Fibroblast of gingiva (primary cell): ENCODE measurements at regions not wholly inside any gene's neighbourhood (a gene's known extent, or its start where the extent isn't known, plus 50 kb on each side); places are given as distances from the start of the nearest gene placed in this dataset.

Source experiments
- DNase-seq: peaks from one replicate; pipeline ENCODE4 v3.0.0-alpha.2; 2011; ENCODE audit warnings: low read depth

DNA sequence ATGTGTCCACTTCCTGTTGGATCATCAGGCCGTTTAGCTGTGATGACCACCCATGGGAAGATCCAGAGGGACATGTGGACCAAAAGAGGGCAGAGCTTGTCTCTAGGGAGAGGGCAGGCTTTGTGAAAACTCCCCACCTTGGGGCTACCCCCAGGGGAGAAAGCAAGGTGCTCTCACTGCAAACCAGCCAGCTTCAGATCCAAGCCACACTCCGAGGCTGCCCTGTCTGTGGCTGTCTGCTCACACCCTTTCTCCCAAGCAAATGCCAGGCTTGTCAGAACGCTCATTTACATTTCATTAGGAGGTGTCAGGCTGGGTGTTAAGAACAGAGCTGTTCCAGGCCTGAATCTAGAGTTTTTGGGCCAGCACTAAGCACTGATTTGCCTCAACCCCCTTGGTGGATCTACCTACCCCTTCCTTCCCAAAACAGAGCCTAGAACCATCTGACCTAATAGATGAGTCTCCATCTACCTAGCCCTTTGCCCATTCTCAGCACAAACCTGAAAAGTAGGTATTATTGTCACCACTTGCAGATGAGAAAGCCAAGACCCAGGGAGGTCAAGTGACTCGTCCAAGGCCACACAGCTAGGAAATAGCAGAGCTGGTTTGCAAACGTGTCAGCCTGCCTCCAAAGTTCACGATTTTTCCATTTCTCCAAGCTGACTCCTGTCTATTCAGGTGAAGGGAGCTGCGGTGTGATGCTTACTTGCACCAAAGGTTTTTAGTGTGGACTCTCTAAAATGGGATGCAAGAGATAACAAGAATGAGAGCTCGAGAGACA is 130.9 kb downstream of the EMX2 start:
- no peak for DNase-seq

DNA sequence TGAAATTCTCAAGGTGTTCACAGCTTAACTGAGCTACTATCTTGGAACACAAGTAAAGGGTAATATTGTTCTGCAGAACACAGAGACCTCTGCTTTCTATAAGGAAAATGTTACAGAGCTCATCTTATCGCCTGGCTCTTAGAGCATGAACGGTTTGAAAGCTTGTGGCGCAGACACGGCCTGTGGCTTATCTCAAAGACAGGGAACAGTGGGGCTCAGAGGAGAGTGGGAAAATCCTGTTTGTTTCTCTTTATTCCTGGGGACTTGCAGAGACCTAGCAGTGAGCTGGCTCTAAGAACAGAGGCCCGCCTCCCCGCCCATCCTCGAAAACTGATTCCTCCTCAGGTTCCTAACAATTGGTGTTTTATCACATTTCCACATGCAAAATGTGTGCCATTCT is 131.7 kb downstream of the EMX2 start:
- DNase-seq, result no peak

DNA sequence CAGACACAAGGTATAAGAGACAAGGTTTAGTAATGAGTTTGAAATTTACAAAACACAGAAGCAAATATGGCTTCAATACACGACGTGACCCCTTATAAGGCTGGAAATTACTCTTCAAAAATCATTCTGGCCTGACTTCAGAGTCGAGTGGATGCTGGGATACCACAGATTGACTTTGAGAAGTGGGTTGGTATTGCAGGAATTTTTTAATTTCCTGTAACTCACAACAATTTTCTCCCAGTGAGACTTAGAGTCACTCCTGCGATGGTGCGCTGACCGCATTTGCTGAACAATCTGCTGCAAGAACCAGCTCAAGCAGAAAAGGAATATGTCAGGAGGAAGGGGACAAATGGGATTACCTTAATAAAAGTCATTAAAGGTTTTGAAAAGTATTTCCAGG is 132.1 kb downstream of the EMX2 start:
- no peak for DNase-seq

DNA sequence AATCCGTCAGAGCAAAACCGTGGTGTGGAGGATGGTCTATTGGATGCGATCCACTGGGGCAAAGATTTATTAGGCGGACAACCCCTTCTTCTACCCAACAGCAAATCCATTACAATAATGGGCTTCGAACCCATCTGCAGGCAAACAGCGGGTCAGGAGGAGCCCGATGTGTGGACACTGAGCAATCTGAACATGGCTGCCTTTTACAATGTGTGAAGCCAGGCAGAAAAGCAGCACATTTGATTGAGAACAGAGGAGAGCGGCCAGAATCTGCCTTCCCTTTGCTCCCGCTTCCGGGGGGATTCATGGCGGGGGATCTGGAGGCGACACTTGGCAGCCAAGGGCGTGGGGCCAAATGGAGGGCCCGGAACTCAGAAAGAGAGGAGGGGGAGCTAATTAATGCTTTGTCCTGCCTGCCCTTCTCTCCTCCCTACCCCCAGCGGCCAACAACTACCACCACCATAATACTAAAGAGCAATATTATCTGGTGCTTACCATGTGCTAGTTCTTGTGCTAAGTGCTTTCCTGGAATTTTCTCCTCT is 133.0 kb downstream of the EMX2 start:
- DNase-seq, result no peak

DNA sequence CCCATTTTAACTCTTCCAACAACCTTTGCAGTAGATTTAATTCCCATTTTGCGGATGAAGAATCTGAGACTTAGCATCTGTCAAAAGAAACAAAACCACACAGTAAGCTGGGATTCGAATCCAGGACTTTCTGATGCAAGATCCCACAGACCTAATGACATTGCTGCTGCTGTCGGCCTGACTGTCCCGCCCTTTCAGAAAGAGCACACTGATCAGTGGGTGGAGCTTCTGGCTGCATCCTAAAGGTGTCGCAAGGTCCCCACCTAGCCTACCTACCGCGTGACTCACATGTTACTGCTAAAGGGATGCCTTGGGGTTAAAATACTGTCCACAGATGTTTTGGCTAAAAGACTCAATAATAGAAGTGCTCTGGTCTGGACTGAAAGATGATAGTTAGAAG is 134.7 kb downstream of the EMX2 start:
- DNase-seq, result no peak

DNA sequence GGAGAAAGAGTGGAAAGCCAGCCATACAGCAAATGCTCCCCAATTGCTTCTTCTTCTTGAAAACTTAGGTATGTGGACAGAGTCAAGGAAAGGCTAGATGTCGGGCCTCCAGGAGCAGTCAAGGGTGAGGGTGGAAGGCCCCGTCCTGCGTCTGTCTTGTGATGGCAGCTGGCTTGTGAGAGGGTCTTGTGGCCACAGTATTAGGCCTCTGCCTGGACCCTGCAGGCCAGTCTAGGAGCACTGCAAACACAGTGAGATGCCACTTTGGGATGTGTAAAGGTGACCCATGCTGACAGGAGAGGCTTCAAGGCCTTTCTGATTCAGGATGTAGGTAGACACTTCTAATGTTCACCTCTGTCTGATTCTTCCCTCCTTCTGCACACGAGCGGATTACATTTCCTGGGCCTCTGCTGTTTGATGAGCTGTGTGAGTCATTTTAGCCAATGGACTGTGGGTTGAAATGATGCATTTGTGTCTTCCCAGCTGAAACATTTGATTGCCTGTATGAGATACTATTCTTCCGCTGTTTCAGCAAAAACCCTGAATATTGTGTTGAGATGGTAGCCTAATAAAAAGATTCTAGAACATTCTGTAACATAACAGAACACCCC is 135.4 kb downstream of the EMX2 start:
- DNase-seq, result no peak

DNA sequence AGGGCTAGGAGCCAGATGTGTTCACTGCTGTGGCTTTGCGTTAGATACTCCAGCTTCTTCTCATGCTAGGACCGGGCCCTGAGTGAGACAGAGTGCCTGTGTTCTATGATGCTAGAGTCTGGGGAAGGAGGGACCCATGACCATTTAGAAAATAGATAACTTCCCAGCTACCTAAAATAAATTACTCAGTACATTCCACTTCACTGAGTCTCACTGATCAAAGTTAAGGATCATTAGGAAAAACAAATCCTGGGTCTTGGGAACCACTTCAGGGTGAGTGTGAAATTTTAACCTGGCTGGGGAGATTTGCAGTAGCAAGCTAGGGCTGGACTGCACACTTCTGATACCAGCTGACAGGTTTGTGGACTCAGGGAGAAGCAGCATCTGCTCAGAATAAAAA is 138.1 kb downstream of the EMX2 start:
- DNase-seq, result no peak

DNA sequence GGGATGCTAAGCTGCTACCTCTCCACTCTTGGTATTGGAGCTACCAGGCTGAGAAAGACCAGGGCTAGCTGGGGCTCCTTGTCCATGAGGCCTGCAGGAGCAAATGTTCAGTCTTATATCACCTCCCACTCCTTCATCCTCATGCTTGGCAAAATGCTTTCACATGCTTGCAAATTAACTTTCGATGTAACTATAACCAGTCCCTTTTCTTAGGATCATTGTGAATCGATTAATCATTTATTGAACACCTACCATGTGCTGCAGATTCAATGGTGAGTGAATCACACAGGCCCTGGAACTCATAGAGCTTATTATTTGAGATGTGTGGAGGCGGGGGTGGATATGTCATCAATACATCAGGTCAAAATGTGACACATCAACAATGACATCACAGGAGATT is 138.6 kb downstream of the EMX2 start:
- no peak for DNase-seq

DNA sequence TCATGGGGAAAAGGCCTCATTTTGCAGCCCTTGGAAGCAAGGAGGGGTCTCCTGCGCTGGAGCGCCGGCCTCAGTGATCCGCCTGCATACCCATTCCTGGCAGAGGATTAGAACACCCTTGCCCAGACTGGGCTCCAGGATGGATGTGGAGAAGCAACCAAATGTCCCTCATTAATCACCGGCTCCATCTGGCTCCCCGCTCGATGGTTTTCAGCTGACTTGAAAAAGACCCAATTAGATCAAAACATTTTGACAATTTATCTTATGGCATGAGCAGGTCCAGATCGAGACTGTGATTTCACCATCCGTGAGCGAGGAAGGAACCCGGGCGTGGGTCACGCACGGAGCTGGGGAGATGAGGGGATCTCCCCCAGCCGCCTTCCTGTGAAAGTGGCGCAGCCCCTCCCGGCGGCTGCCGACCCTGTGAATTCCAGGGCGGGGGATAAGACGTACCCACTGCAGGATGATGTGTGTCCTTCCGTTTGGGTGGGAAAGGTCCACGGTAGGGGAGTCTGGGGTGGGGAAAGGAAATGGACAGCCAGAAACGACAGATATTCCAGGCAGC is 141.6 kb downstream of the EMX2 start:
- DNase-seq, result no peak

DNA sequence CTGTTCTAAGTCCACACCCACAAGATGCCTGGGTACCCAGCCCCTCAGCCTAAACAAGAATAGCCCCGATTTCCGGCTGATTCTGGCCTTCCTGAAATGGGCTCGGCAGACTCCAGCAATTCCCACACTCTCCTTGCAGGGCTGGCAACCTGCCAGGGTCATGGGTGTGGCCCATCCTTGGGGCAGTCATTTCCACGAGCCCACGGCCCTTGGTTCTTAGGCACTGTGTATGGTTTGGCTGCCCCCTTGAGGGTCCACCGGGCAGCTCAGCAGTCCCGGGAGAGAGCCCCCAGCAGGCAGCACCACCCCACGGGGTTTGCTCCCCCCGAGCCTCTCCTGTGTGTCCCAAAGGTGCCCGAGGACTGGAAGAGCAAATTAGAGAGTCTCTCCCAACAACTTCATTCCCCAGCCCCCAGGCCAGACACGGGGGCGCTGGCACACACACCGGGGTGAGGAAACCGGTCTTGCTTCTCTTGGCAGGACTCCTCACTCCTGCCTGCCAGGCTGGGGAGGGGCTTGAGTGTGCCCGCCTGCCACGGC is 142.2 kb downstream of the EMX2 start:
- DNase-seq, result no peak

DNA sequence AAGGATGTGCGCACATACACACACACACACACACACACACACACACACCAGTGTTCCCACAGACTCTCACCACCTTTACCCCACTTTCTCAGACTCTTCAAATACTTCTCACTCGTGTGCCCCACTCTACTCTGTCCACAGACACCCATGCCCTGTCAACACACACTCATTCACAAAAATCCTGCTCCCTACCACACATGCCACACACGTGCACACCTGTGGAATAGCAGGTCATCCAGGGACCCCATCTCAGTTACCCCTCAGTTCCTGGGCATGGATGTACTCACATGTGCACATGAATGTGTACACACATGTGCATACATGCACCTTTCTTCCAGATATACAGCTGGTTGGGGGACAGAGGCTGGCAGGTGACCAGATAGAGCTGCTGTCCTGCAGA is 142.9 kb downstream of the EMX2 start:
- DNase-seq, result no peak

DNA sequence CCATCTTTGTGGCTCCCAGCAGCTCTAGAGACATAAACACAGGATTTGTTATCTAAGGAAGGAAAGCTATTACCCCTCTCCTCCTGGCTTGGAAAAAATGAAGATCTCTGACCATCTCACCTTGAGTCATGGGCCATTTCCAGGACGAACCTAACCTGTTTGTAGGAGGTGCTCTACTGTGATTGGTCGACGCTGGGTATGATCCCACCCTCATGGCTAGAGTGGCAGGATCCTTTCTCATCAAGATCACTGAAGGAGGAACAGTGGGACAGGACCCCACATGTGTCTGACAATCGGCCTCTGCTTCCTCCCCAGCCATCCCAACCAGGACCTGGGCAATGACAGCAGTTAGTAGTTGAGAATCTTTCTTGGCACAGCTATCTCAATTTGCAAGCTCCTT is 144.1 kb downstream of the EMX2 start:
- DNase-seq, result no peak

DNA sequence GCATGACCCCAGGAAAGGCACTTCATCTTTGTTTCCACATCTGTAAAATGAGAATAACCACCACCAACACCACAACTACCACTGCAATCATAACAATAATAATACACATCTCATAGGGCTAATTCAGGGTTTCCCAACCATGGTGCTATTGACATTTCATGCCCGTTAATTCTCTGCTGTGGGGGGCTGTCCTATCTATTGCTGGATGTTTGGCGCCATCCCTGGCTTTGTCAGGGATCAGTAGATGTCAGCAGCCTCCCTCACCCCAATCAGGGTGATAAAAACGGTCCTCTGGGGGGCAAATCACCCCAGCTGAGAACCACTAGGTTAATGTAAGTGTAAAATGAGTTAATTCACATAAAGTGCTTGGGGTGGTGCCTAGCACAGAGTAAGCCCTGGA is 145.8 kb downstream of the EMX2 start:
- no peak for DNase-seq

DNA sequence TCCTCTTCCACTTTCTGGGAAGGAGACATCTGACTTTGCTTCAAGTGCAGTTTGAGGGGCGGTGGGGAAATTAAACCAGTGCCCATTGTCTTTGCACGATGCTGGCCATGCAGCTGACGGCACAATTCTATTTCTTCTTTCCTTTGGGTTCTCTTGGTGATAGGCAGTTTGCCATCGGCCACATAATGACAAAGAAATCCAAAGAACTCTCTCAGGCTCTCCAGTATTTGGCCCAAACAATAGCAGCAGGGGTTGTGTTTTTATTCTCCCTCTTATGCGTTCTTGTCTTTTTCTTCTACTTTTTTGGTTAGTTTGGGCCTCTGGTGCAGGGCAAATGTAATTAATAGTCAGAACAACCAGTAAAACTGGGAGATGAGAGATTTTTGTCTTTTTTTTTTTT is 147.0 kb downstream of the EMX2 start:
- DNase-seq, result no peak

DNA sequence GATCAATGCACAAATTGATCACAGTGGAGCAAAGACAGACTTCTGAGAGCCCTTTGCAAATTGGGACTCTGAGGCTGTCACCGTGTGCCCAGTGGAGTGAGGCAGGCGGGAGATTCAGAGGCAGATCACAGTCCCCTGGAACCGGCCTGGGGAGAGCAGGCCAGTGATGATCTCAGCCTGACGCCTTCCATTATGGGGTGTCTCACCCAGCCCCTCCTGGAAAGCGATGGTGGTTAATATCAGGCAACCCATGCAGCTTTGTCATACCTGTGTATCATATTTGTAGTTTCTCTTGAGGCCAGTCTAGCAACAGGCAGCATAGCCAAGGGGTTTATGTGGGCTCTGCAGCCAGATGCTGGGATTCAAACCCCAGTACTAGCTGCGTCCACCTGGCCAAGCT is 147.8 kb downstream of the EMX2 start:
- DNase-seq, result no peak

DNA sequence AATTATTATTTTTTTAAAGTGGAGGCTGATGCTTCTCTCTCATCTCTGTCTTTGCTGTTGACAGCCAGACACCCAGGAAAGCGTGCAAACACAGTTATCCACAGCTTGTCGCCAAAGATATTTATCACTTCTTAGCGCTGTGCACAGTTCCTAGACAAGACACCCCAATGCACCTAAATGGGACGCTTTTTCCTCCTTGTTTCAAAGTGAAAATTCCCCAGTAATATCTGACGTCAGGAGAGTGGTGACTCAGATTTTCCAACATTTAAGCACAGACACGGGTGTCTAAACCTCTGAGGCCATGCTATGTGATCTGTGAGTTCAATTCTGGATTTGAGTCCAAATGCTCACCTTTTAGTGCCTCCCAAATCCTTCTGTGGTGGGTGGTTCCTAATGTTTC is 151.6 kb downstream of the EMX2 start:
- no peak for DNase-seq

DNA sequence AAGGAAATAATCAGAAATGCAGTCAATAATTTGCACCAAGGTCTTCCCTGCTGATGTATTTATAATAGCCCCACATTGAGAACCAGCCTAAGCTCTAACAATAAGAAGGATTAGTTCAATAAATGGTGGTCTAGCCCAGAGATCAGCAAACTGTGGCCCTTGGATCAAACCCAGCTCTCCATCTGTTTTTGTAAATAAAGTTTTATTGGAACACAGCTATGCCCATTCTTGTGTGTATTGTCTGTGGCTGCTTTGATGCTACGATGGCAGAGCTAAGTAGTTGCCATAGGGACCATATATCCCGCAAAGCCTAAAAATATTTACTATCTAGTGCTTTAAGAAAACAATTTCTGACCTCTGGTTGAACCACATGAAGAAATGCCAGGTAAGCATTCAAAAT is 154.9 kb downstream of the EMX2 start:
- DNase-seq, result no peak

DNA sequence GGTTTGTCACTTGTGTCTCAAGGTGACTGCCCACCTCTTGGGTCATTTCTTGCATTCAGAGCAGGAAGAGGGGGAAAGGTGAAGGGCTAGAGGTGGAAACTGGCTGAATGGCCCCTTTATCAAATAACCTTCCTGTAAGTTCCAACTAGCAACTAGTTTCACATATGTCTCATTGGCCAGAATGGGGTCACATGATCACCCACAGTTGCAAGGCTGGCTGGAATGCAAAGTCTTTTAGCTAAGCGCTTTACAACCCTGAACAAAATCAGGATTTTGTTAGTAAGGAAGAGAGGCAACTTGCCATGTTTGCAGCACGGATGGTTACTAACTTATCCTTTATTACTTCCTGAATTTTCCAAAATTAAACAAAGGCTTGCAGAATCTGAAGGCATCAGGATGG is 156.3 kb downstream of the EMX2 start:
- DNase-seq, result no peak

DNA sequence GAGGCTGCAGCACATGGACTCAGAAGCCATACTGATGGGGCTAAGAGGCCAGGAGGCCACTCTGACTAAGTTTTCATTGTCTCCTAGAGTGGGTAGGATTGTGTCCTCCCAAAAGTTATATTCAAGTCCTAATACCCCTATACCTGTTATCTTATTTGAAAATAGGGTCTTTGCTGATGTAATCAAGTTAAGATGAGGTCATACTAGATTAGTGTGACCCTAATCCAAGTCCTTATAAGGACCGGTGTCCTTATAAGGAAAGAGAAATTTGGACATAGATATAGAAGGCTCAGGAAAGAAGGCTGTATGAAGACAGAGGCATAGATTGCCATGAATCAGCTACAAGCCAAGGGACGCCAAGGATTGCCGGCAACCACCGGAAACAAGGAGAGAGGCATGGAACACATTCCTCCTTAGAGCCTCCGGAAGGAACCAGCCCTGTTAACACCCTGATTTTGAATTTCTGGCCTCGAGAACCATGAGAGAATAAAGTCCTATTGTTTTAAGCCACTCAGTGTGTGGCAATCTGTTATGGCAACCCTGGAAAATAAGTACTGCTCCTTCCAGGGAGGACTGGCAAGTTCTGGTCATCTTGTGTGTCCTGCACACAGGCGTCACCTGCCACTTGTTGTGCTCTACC is 157.0 kb downstream of the EMX2 start:
- DNase-seq, result no peak

DNA sequence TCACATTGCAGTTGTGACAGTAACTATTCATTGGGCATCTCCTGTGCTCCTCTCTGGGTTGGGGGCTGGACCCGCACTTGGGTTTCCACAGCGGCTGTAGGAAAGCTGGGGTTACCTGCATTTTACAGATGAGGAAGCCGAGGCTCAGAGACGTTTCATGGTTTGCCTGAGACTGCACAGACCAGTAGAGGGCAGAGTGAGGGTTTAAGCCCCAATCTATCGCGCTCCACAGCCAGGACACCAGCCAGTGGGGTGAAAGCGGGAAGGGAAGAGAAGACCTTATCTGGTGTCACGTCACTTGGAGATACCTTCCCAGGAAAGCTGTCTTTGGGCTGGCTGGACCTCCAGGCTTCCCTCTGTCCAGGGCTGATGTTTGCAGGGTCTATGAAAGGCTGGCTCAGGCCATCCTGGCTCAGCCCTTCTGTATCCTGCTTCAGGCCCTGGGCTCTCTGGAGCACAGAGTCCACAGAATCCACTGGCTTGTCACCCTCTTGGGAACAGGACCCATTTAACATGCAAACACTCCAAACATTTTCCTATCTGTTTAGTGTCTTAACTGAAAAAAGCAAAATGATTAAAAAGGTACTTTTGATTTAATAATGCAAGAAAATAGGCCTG is 167.7 kb downstream of the EMX2 start:
- DNase-seq, result no peak

DNA sequence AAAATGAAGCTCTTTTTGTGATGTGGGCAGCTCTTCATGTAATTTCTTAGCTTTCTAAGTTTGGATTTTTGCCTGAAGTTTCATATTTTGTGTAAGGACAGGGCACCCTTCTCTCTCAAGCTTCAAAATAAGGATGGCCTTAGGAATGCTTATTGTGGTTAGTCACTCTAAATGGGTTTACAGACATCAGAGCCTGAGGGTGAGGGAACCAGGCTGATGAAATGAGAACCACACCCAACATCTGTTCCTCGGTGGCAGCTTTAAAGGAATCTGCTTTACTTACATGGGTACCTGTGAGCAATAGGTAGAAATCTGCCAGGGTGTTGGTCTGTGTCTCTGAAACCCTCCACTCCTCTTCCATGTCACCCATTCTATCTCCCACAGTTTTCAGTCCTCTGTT is 174.3 kb downstream of the EMX2 start:
- no peak for DNase-seq
